Prostate gland (tissue), 2 donors: ENCODE measurements at regions not wholly inside any gene's neighbourhood (a gene's known extent, or its start where the extent isn't known, plus 50 kb on each side); places are given as distances from the start of the nearest gene placed in this dataset.

Source experiments
- DNase-seq: peaks from one replicate; pipeline ENCODE4 v3.0.0-alpha.2; 2019; ENCODE audit warnings: low spot score
- H3K27ac ChIP-seq, 2 donors: fragments of 200-600 bp; sonication (generic); 2 replicates each; pipeline ENCODE4 v1.5.1; 2017 to 2019
- H3K27me3 ChIP-seq: fragments of 200-600 bp; sonication (generic); replicated peaks from 2 replicates; pipeline ENCODE4 v1.5.1; 2019; ENCODE audit not compliant: insufficient read depth
- H3K36me3 ChIP-seq, 2 donors: fragments of 200-600 bp; sonication (generic); 1 replicate in 1 of 2; 2 replicates in 1 of 2; pipeline versions ENCODE4 v1.5.1 to v1.8.1; 2017 to 2019
- H3K4me1 ChIP-seq: fragments of 200-600 bp; sonication (generic); replicated peaks from 2 replicates; pipeline ENCODE4 v1.5.1; 2019
- H3K4me3 ChIP-seq, 2 donors: fragments of 200-600 bp; sonication (generic); 2 replicates each; pipeline ENCODE4 v1.5.1; 2017 to 2019
- H3K9me3 ChIP-seq: fragments of 200-600 bp; sonication (generic); 2 replicates; pipeline ENCODE4 v1.5.1; 2017
- POLR2A ChIP-seq: fragments of 450-650 bp; IDR thresholded peaks from one replicate; pipeline ENCODE4 v1.6.1; 2016; ENCODE audit warnings: antibody characterized with exemption, mild to moderate bottlenecking
- POLR2AphosphoS5 ChIP-seq: sonication (generic); formaldehyde crosslinking; IDR thresholded peaks from one replicate; pipeline ENCODE4 v1.6.1; 2017; ENCODE audit warnings: antibody characterized with exemption
- WGBS: methylation state at CpG from one replicate; pipeline ENCODE4 v1.1.5; 2018; 5-methylcytosine and 5-hydroxymethylcytosine counted together
- intact Hi-C: fragments of 100-400 bp; cut with DNase I; formaldehyde crosslinking; loops from one replicate; pipeline ENCODE4 v1.14.2; 2022
- TF ChIP-seq, protein P1 (sequence below), 4 experiments: fragments of 200-600 bp in 2 of 4; fragments of 450-650 bp in 2 of 4; sonication (generic) in 2 of 4; IDR thresholded peaks; 1 replicate in 3 of 4; 2 replicates in 1 of 4; pipeline ENCODE4 v1.5.1; 2016 to 2019; ENCODE audit warnings: antibody characterized with exemption in 4 of 4, mild to moderate bottlenecking in 2 of 4, moderate library complexity in 2 of 4

DNA sequence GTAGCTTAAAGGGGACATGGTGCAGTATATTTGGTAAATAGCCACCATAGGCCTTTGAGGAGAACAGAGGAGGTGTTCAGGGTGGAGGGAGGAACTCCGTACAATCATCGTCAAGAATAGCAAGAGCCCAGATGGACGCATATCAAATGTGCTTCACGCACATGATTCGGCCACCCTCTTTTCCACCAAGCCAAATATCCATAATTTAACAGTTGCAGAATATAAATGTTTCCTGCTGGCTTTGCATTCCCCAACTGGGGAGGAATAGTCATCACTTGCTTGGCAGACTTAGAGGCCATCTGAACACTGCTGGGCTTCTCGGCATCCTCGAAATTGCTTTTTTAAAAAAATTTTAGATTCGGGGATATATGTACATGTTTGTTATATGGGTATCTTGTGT is 111.9 kb upstream of the ERCC4 start:
- no peak for TF ChIP-seq POLR2AphosphoS5
- TF ChIP-seq, protein P1, sequence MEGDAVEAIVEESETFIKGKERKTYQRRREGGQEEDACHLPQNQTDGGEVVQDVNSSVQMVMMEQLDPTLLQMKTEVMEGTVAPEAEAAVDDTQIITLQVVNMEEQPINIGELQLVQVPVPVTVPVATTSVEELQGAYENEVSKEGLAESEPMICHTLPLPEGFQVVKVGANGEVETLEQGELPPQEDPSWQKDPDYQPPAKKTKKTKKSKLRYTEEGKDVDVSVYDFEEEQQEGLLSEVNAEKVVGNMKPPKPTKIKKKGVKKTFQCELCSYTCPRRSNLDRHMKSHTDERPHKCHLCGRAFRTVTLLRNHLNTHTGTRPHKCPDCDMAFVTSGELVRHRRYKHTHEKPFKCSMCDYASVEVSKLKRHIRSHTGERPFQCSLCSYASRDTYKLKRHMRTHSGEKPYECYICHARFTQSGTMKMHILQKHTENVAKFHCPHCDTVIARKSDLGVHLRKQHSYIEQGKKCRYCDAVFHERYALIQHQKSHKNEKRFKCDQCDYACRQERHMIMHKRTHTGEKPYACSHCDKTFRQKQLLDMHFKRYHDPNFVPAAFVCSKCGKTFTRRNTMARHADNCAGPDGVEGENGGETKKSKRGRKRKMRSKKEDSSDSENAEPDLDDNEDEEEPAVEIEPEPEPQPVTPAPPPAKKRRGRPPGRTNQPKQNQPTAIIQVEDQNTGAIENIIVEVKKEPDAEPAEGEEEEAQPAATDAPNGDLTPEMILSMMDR (IDR thresholded peaks at IDR 0.05): no peak
- TF ChIP-seq POLR2A: no peak
- no peak overlapping the region for H3K27ac ChIP-seq
- H3K9me3 ChIP-seq: no peaks in the 10 kb centered on the region
- intact Hi-C loops: no loop called here
- WGBS: 94% methylated on average over 8 of the region's 8 CpGs
- no peak overlapping the region for H3K4me3 ChIP-seq
- no peaks in the 10 kb centered on the region for H3K4me1 ChIP-seq
- H3K27me3 ChIP-seq: no peaks in the 10 kb centered on the region
- no peaks in the 10 kb centered on the region for H3K36me3 ChIP-seq
- DNase-seq: no peak

DNA sequence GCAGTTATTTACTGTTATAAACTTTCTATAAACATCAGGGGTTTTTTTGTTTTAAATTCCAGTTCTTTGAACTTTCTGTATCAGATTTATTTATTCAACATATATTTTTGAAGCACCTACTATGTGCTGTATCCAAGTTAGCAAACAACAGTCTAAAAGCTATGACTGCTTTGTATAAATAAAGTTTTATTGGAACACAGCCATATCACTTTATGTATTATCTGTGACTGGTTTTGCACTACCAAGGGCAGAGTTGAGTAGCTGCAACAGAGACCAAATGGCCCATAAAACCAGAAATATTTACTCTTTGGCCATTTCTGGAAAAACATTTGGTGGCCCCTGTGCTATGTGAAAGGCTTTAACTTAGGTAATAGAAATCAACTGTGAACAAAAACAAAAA is 110.2 kb upstream of the ERCC4 start:
- intact Hi-C loops: no loop called here
- DNase-seq: no peak
- H3K9me3 ChIP-seq: no peaks in the 10 kb centered on the region
- H3K4me1 ChIP-seq: no peaks in the 10 kb centered on the region
- H3K27ac ChIP-seq: no peak overlapping the region
- H3K36me3 ChIP-seq: no peaks in the 10 kb centered on the region
- H3K4me3 ChIP-seq: no peak overlapping the region
- no peaks in the 10 kb centered on the region for H3K27me3 ChIP-seq
- TF ChIP-seq POLR2AphosphoS5: no peak
- TF ChIP-seq, protein P1 (IDR thresholded peaks at IDR 0.05): no peak
- TF ChIP-seq POLR2A: no peak

DNA sequence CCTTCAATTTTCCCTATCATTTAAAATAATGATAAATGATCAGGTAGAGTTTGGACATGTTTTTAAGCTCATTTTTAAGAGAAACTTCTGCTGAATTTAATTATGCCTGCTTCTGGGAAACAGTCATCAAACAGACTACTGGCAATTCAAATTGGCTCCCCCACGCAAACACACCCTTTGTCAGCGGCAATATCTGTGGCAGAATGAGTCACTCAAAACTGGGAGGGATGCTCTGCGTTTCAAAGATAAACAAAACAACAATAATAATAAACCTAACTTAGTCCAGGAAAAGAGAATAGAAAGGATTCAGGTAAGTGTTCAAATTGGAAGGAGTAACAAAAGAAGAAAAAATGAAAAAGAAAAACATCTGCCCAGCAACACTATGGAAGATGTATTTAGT is 108.1 kb upstream of the ERCC4 start:
- intact Hi-C loops: no loop called here

DNA sequence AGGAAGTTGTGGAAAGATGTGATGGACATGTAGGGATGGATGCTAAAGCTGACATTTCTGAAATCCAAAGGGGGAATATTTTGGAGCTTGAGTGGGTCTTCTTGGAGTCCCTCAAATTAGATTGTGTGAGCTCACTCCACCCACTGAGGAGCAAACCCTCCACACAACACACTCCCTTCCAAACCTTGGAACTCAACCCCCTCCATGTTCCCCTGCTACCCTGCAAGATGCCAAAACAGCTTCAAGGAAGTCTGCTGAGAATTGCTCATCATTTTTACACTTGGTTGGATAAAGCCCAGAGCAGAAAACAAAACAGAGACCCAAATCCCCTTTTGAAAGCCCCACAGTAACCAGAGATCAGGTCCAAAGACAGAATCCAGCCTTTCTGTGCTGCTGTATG is 103.3 kb upstream of the ERCC4 start:
- no peak overlapping the region for H3K4me3 ChIP-seq
- H3K4me1 ChIP-seq: no peaks in the 10 kb centered on the region
- TF ChIP-seq POLR2AphosphoS5 (no peak), POLR2A (no peak)
- TF ChIP-seq, protein P1 (IDR thresholded peaks at IDR 0.05): no peak
- no peaks in the 10 kb centered on the region for H3K36me3 ChIP-seq
- no peak overlapping the region for H3K27ac ChIP-seq
- no peak for DNase-seq
- H3K27me3 ChIP-seq: no peaks in the 10 kb centered on the region
- H3K9me3 ChIP-seq: no peaks in the 10 kb centered on the region
- intact Hi-C loops: no loop called here

More for the DNA sequence above, 108.1 kb upstream of the ERCC4 start:
- 29% methylated on average over 3 of the region's 3 CpGs for WGBS
- Histone ChIP-seq H3K4me1 (no peaks in the 10 kb centered on the region), H3K27me3 (no peaks in the 10 kb centered on the region), H3K9me3 (no peaks in the 10 kb centered on the region), H3K4me3 (no peak overlapping the region), H3K27ac (no peak overlapping the region), H3K36me3 (no peaks in the 10 kb centered on the region)
- TF ChIP-seq POLR2A: no peak
- TF ChIP-seq, protein P1 (IDR thresholded peaks at IDR 0.05): no peak
- TF ChIP-seq POLR2AphosphoS5: no peak
- DNase-seq: no peak

DNA sequence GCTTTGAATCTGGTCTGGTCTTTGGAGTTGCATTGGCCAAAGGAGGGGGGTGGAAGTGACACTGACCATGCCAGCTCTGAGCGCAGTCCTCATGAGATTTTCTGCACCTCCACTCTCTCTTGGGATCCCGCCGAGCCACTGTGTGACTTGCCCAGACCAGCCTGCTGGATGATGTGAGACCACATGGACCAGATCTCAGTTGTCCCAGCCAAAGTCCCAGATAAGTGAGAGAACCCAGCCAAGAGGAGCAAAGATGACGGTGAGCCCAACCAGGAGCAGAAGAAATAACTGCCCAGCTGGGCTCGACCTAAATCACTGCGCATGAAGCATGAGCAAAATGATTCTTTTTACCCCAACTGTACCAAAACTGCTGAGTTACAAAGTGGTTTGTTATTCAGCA is 96.5 kb upstream of the ERCC4 start:
- WGBS: 92% methylated on average over 5 of the region's 6 CpGs
- Histone ChIP-seq H3K27me3 (no peaks in the 10 kb centered on the region), H3K9me3 (no peaks in the 10 kb centered on the region), H3K4me1 (no peaks in the 10 kb centered on the region), H3K36me3 (no peaks in the 10 kb centered on the region), H3K27ac (no peak overlapping the region), H3K4me3 (no peak overlapping the region)
- no peak for DNase-seq
- TF ChIP-seq POLR2A: no peak
- no peak for TF ChIP-seq POLR2AphosphoS5
- TF ChIP-seq, protein P1 (IDR thresholded peaks at IDR 0.05): no peak
- intact Hi-C loops: no loop called here
